Mucosa of descending colon (tissue), 3 donors: ENCODE measurements at regions not wholly inside any gene's neighbourhood (a gene's known extent, or its start where the extent isn't known, plus 50 kb on each side); places are given as distances from the start of the nearest gene placed in this dataset.

Experiments
- ATAC-seq: fragments of 200-7000 bp; cut with Tn5 transposase; one replicate; pipeline ENCODE4 v1.9.1; 2020; ENCODE audit warnings: mild to moderate bottlenecking, moderate library complexity
- DNase-seq, 3 donors: peaks; one replicate each; pipeline ENCODE4 v3.0.0-alpha.2; 2020
- H3K36me3 ChIP-seq: fragments of 200-600 bp; one replicate; pipeline ENCODE4 v1.8.0; 2021; ENCODE audit warnings: low read depth, mild to moderate bottlenecking
- H3K4me1 ChIP-seq: fragments of 200-600 bp; one replicate; pipeline ENCODE4 v1.8.0; 2021; ENCODE audit warnings: low read depth, mild to moderate bottlenecking
- H3K4me3 ChIP-seq: fragments of 200-600 bp; one replicate; pipeline ENCODE4 v1.8.0; 2021; ENCODE audit warnings: mild to moderate bottlenecking
- H3K9me3 ChIP-seq: fragments of 200-600 bp; one replicate; pipeline ENCODE4 v1.8.0; 2021; ENCODE audit warnings: mild to moderate bottlenecking
- intact Hi-C, 2 donors: fragments of 100-400 bp; cut with DNase I in 1 of 2; cut with micrococcal nuclease in 1 of 2; formaldehyde crosslinking; loops; one replicate each; pipeline versions ENCODE4 v1.11.0 to v1.11.1; 2022; cut with DNase I, micrococcal nuclease
- TF ChIP-seq, protein P1 (sequence below): fragments of 200-600 bp; IDR thresholded peaks from one replicate; pipeline ENCODE4 v1.8.0; 2022; ENCODE audit warnings: antibody characterized with exemption, mild to moderate bottlenecking
- donor health status: DM: no; HTN: no; CAD: no; lungs with moderate emphysema.
- donor health status: DM: no; HTN: no; CAD: no.
- donor health status: DM: no; HTN: yes; CAD: no.

DNA sequence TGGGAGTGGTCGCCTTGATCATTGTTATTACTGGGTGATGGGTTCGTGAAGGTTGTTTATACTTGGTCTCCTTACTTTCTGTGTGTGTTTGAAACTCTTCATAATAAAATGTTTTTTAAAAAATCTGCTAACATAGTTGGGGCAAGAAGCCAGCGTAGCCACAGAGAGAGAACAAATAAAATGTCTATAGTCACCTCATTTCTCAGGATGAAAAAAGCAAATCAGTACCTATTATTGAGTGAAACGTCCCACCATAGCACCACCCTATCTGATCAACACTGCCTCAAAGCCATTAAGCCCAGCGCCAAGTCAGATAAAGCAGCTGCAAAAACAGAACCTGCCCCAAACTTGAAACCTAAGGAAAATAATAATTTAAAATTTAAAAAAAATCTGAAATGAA lies 89.7 kb upstream of the TAB2 start:
- Histone ChIP-seq H3K4me3 (no peak overlapping the region), H3K4me1 (no peaks in the 10 kb centered on the region)
- TF ChIP-seq, protein P1, sequence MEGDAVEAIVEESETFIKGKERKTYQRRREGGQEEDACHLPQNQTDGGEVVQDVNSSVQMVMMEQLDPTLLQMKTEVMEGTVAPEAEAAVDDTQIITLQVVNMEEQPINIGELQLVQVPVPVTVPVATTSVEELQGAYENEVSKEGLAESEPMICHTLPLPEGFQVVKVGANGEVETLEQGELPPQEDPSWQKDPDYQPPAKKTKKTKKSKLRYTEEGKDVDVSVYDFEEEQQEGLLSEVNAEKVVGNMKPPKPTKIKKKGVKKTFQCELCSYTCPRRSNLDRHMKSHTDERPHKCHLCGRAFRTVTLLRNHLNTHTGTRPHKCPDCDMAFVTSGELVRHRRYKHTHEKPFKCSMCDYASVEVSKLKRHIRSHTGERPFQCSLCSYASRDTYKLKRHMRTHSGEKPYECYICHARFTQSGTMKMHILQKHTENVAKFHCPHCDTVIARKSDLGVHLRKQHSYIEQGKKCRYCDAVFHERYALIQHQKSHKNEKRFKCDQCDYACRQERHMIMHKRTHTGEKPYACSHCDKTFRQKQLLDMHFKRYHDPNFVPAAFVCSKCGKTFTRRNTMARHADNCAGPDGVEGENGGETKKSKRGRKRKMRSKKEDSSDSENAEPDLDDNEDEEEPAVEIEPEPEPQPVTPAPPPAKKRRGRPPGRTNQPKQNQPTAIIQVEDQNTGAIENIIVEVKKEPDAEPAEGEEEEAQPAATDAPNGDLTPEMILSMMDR, result no peak

DNA sequence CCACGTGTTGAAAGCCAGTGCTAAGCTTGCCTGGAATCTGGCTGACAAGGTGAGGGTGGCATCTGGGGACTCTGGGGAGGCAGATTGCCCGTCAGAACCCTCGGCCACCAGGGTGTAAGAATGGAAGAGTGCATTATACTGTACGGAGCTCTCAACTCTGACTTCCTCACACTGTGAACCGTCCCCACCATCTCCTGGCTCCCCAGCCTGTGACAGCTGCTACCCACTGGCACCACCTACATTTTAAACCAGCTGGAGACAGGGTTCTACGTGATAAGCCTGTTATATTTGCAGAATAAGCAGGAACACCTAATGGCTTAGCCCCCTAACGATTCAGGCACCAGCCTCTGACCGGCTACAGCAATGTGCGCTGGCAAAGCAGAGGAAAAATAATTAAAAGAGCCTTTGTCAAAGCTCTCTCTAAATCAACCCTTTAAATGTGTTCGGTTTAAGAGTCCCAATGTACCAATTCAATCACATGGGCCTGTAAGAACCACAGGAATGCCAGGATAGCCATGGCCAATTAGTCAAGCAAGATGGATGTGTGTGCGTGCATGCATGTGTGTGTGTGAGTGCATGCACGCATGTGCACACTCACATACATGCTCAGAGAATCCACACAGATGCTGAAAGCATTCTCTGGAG lies 89.1 kb upstream of the TAB2 start:
- no peak for DNase-seq
- H3K9me3 ChIP-seq, result no peaks in the 10 kb centered on the region
- H3K36me3 ChIP-seq, result no peaks in the 10 kb centered on the region
- intact Hi-C loops, result no loop called here
- no peak overlapping the region for H3K4me3 ChIP-seq
- H3K4me1 ChIP-seq, result no peaks in the 10 kb centered on the region
- TF ChIP-seq, protein P1, result no peak
- ATAC-seq, result no peak

More for the DNA sequence above, 89.7 kb upstream of the TAB2 start:
- Histone ChIP-seq H3K36me3 (no peaks in the 10 kb centered on the region), H3K9me3 (no peaks in the 10 kb centered on the region)
- intact Hi-C loops, result no loop called here
- ATAC-seq (no peak), DNase-seq (no peak)

DNA sequence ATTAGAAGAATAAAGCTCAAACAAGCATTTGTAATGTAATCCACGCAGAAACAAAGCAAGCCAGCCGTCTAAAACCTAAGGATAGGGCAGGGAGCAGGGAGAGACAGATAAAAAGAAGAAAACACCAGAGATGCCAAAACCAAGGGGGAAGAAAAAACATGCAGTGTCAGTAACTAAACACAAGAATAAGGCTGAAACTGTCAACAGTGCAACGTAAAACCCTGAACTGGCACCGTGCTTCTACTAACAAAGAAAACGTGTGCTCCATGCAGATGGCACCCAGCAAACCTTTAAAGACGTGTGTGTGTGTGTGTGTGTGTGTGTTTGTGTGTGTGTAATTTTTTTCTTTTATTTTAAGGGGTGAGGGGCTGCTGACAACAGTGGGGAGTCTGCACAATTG lies 88.4 kb upstream of the TAB2 start:
- ATAC-seq (no peak), DNase-seq (no peak)
- H3K9me3 ChIP-seq, result no peaks in the 10 kb centered on the region
- TF ChIP-seq, protein P1, result no peak
- H3K4me1 ChIP-seq, result no peaks in the 10 kb centered on the region
- no peaks in the 10 kb centered on the region for H3K36me3 ChIP-seq
- intact Hi-C loops, result no loop called here
- no peak overlapping the region for H3K4me3 ChIP-seq

DNA sequence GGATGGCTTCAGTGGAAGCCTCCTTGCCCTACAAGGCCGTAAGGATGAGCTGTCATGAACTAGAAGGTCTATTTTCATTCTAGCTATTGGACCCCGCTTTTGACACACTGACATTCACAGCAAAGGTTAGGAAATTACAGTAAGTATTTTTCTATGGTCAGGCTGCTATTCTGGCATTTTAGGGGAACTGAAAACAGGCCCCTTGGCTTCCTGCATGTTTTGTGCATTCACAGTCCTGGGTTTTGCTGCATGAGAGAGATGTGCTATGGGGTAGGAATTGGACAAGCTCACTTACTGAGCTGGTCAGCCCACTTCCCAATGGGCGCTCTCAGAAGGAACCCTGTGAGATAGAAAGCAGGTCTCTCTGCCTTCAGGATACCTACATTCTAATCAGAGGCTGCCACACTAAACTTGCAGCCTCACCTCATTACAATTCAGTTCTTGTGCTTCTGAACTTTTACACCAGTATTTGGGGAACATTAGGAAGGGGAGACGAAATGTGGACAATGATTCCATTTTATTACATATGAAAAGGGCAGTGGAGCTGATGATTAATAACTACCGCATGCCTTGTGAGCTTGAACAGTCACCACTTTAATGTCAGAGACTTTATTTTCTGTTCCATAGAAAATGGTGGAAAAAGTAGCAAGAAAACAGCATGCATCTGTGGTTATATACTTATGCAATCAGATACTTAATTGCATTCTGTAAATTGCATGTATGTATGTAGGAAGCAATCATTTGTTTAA lies 86.6 kb upstream of the TAB2 start:
- Histone ChIP-seq H3K9me3 (no peaks in the 10 kb centered on the region), H3K4me3 (no peak overlapping the region), H3K36me3 (no peaks in the 10 kb centered on the region), H3K4me1 (no peaks in the 10 kb centered on the region)
- intact Hi-C loops, result no loop called here
- TF ChIP-seq, protein P1, result no peak
- no peak for DNase-seq
- no peak for ATAC-seq

DNA sequence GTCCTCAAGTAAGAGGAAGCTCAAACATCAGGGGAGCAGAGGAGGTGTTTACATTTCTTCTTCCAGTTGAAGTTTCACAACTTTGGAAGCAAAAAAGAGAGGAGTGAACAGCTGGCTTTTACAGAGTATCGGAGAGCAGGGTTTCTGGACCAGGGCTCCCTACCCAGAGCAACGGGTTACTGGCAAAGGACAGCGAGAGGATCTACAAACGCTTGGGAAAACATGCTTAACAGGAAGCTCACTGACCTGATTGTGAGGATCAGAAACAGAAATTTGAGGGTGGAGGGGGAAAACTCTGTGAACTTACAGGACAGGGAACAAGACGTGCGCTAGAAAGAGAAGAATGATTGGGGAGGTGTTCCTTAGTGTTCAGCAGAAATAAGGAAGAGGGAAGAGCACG lies 85.7 kb upstream of the TAB2 start:
- ATAC-seq (peak; percentile 25), DNase-seq (no peak)
- H3K36me3 ChIP-seq, result no peaks in the 10 kb centered on the region
- no peaks in the 10 kb centered on the region for H3K9me3 ChIP-seq
- TF ChIP-seq, protein P1, result no peak
- no peaks in the 10 kb centered on the region for H3K4me1 ChIP-seq
- intact Hi-C loops, result no loop called here
- no peak overlapping the region for H3K4me3 ChIP-seq
